Stimulated activated CD4-positive, alpha-beta T cell treated with anti-CD3 and anti-CD28 coated beads, TNF-alpha, amount 100 ng/mL, for 24 hours (primary cell): ENCODE measurements at regions not wholly inside any gene's neighbourhood (a gene's known extent, or its start where the extent isn't known, plus 50 kb on each side); places are given as distances from the start of the nearest gene placed in this dataset.
A peak's percentile ranks its signal among the peaks of the same experiment; 100 is the strongest.

Experiments
- DNase-seq, 3 experiments: peaks; one replicate each; pipeline ENCODE4 v3.0.0-alpha.2; 2020; ENCODE audit warnings: low read depth in 3 of 3

GRCh38 chr12:124504273-124505000, 63.0 kb downstream of the NCOR2 start:
- no peak for DNase-seq

- no peak for DNase-seq
These were observed 64.1 kb downstream of the NCOR2 start for GRCh38 chr12:124503305-124503704.

GRCh38 chr12:124502379-124502778, 65.0 kb downstream of the NCOR2 start:
- DNase-seq = no peak

GRCh38 chr12:124501827-124502226, 65.6 kb downstream of the NCOR2 start:
- no peak for DNase-seq

- DNase-seq = no peak
These were observed 66.3 kb downstream of the NCOR2 start for GRCh38 chr12:124501112-124501561.

- DNase-seq = no peak
These were observed 67.5 kb downstream of the NCOR2 start for GRCh38 chr12:124499898-124500244.

GRCh38 chr12:124499190-124499753, 68.1 kb downstream of the NCOR2 start:
- DNase-seq = no peak

- DNase-seq = no peak
These were observed 68.9 kb downstream of the NCOR2 start for GRCh38 chr12:124498275-124499189.

- DNase-seq = no peak
These were observed 69.8 kb downstream of the NCOR2 start for GRCh38 chr12:124497658-124498057.

GRCh38 chr12:124497039-124497438, 70.4 kb downstream of the NCOR2 start:
- no peak for DNase-seq

GRCh38 chr12:124496584-124496983, 70.8 kb downstream of the NCOR2 start:
- no peak for DNase-seq

- DNase-seq = no peak
These were observed 72.0 kb downstream of the NCOR2 start for GRCh38 chr12:124495194-124495983.

- no peak for DNase-seq
These were observed 72.7 kb downstream of the NCOR2 start for GRCh38 chr12:124494751-124495129.

- peak; percentile 16 to 74 (median 38) for DNase-seq
These were observed 73.3 kb downstream of the NCOR2 start for GRCh38 chr12:124493809-124494750.

- DNase-seq = no peak
These were observed 74.3 kb downstream of the NCOR2 start for GRCh38 chr12:124492879-124493808.

- no peak for DNase-seq
These were observed 75.5 kb downstream of the NCOR2 start for GRCh38 chr12:124491856-124492420.

- DNase-seq = no peak
These were observed 76.1 kb downstream of the NCOR2 start for GRCh38 chr12:124491310-124491709.

- DNase-seq = no peak
These were observed 76.7 kb downstream of the NCOR2 start for GRCh38 chr12:124490584-124491305.
